NCI-H446 (cell line): ENCODE measurements at regions not wholly inside any gene's neighbourhood (a gene's known extent, or its start where the extent isn't known, plus 50 kb on each side); places are given as distances from the start of the nearest gene placed in this dataset.
A peak's percentile ranks its signal among the peaks of the same experiment; 100 is the strongest.
"Not testable (repeated sequence)": the region's sequence is repeated elsewhere in the genome, so short reads cannot be mapped to it uniquely, and the experiment has no call there.

ENCODE experiments used
- DNase-seq, 2 experiments: peaks; one replicate each; lab custom pipeline; 2025; lab: John Stamatoyannopoulos, UW

DNA sequence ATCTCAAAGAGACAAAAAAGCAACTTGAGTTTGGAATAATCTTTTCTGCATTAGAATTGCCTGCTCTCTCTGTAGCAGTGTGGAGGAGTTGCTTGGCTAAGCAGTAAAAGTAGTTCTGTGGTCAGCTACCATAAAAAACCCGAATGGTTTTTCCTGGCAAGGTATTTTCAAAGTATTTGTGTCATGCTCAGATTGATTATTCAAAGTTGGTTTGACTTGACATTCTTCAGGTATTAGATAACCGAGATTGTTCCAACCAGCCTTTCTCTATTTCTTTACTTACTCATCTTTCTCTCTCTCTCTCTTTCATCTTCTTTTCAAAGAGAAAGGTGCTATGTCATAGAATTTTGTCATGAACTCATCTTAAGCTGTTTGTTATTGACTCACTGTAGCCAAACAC, 404.9 kb downstream of the CPS1 start:
- DNase-seq = no peak

GRCh38 chr2:210963386-210963785, 407.0 kb downstream of the CPS1 start:
- no peak for DNase-seq

GRCh38 chr2:210964141-210964764, 407.9 kb downstream of the CPS1 start:
- DNase-seq = no peak

- DNase-seq = no peak
Measured at GRCh38 chr2:210965472-210965871, 409.1 kb downstream of the CPS1 start.

GRCh38 chr2:210966330-210966729, 409.9 kb downstream of the CPS1 start:
- no peak for DNase-seq

DNA sequence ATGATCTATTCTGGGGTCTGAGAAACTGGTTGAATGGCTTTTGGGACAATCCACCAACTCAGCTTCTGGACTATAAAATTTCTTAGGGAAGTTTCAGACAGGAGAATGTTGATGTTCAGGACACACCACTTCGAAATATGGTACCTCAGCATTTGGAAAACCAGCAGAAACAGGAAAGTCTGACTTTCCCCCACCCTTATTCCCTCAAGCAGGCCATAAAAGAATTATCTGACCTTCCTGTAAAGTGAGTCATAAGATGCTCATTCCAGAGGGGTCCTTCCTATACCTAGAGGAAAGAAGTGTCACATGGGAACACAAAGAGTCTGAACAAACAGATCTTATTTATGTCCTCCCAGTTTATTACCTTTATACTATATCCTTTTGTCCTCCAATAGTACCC, 415.0 kb downstream of the CPS1 start:
- DNase-seq = no peak

DNA sequence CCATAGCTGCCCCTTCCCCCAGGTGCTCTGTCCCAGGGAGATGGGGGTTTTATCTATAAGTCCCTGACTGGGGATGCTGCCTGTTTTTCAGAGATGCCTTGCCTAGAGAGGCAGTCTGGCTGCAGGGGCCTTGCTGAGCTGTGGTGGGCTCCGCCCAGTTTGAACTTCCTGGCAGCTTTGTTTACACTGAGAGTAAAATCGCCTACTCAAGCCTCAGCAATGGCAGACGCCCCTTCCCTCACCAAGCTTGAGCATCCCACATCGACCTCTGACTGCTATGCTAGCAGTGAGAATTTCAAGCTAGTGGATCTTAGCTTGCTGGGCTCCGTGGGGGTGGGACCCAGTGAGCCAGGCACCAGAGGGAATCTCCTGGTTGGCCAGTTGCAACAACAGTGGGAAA, 430.4 kb downstream of the CPS1 start:
- not testable (repeated sequence) for DNase-seq

DNA sequence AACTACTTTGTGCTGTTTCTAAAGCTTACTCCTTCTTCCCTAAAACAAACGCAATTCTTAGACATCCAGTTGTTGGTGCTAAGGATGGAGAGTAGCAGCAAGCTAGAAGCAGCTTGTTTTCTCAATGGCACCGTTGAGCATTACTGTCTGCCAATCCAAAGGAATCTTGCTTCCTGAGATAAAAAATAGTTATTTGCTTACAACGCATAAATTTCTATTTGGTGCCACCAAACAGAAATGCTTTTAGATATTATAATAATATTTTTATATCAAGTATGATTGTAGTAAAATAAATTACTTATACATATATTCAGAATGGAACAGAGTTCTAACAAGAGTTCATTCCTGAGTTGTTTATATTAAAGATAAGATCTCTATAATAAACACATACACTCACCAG, 434.7 kb downstream of the CPS1 start:
- no peak for DNase-seq

DNA sequence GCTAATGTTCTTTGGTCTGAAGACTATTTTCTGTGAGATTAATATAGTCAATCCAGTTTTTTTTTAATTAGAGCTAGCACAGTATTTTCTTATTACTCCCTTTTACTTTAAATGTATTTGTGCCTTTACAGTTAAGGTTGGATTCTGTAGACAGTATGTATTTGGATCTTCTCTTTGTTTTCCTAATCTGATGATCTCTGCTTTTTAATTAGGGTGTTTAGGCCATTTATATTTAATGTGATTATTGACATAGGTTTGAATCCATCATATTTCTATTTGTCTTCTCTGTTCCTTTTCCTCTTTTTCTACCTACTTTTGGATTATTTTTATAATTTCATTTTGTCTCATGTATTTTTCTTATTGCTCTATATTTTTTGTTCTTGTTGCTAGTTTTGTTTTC, 437.7 kb downstream of the CPS1 start:
- no peak for DNase-seq

GRCh38 chr2:210997373-210997772, 441.0 kb downstream of the CPS1 start:
- no peak for DNase-seq

- DNase-seq = no peak
Measured at GRCh38 chr2:210998334-210998733, 441.9 kb downstream of the CPS1 start.

DNA sequence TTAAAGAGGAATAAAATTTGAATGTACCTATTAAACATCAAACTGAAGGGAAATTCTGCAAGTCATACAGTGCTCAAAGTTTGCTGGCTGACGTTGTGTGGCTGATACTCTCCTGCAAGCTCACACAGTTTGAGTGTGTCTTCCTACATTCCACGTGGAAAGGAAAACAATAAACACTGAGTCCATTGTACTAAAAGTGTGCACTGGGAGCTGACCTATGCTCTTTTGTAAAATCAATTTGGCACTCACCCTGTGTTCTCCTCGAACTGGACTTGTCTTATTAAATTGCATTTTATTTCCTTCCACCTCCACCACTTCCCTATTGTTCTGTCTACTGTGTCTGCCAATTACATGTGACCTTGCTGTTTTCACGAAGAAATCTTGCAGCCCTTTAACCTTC, 458.0 kb downstream of the CPS1 start:
- no peak for DNase-seq

DNA sequence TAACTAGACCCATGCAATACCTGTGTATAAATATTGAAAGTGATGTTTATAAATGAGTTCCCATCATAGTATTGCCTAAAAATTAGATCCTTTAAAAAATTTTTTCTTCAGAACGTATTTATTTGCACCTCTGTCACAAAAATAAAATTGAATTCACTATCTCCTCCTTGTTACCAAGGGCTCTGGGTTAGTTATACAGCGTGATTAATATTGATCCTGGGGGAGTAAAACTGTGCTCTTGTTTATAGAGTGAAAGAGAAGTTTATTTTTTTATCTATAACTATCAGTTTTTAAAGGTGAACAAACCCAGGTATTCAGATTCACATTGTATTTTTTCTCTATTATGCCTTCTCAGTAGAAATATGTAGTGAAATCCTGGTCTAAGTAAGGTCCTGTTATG, 458.5 kb downstream of the CPS1 start:
- no peak for DNase-seq

GRCh38 chr2:211025089-211025488, 468.7 kb downstream of the CPS1 start:
- not testable (repeated sequence) for DNase-seq

DNA sequence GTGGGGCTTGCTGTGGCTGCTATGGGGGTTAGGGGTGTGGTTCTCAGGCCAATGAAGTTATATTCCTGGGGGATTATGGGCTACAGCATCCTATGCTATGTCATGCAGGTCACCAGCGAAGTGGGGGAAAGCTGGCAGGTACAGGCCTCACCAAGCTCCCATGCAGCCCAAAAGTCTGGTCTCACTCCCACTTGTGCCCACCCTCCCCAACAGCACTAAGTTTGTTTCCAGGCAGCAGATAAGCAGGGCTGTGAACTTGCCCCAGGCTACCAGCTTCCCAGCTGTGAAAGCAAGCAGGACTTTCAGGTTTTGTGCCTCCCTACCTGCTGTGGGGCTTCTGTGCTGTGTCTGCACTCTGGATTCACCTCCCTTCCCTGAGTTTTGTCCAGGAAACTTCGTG, 469.7 kb downstream of the CPS1 start:
- DNase-seq = no peak

DNA sequence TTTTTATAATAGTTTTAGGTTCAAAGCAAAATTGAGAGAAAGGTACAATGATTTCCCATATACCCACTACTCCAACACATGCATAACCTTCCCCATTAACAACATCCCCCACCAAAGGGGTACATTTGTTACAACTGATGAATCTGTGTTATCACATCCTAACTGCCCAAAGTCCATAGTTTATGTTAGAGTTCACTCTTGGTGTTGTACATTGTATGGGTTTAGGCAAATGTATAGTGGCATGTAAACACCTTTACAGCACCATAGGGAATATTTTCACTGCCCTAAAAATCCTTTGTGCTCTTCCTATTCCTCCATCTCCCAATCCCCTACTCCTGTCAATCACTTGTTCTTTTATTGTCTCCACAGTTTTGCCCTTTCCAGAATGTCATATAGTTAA, 471.6 kb downstream of the CPS1 start:
- no peak for DNase-seq

DNA sequence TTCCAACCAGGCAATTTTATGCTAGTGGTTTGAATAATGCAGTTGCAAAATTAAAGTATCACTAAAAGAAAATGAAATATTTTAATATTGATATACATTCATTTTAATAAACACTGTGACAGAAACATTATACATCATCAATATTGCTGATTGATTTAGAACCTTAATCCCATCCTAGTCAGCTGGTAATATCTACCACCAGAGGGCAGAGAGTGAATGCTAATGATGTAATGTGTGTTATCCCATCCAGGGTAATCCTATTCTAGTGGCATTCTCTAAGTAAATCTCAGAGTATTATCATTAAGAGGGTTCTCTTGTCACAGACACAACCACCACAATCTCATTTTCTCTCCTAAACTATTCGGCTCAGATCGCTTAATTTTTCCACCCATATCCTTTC, 477.4 kb downstream of the CPS1 start:
- DNase-seq = peak; percentile 1 to 46

DNA sequence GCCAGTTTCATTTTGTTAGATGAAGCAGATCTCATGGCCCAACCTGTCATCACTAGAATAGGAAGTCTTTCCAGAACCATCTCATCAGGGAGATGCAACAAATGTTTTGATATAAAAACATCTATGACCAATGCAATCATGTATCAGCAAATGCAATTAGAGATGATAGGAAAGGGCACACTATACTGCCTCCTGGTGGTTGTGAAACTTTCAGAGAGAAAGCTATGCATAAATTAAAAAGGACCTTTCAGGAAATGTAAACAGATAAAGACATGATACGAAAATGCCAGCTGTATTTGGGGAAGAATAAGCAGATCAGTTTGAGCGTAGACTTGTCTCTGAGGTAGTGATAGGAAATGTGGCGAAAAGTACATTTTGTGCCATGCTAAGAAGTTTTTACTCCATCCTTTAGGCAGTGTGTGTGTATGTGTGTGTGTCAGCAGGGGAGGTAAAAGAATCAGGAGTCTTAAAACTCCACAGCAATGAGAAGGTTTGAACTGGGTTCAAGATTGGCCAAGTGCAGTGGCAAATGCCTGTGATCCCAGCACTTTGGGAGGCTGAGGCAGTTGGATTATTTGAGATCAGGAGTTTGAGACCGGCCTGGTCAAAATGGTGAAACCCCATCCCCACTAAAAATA, 479.3 kb downstream of the CPS1 start:
- DNase-seq = peak in 1 of 2 experiments; percentile 41

DNA sequence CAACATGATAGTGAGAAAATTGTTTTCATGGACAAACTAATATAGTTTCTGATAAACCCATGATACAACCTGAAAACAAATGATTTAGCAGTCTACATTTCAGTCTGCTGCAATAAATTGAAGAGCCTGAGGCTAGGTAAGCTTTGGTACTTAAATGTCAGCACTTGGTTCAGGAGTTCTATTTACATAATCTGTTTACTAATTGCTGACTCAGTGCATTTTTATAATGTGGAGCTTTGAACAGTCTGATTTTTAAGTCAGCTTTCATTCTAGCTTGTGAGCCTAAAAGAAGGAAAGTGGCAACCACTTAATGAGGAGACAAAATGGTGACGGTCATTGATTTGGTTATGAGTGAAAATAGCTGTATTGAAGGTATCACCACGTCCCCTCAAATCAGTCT, 488.6 kb downstream of the CPS1 start:
- no peak for DNase-seq

GRCh38 chr2:211049321-211050018, 493.1 kb downstream of the CPS1 start:
- DNase-seq = no peak

DNA sequence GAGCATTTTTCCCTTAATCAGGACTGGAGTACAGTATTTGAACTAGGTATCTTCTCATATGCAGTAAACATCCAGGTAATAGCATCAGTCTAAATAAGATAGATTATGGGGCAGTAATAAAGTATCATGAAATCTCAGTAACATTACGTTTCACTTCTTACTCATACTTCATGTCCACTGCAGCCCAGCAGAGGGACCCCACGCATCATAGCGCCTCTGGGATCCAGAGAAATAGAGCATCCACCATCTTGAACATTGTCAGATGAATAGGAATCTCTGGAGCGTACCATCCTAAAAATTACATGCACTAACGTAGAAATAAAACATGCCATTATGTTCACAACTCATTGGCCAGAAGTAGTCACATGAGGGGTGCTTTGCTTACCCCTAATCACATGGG, 499.0 kb downstream of the CPS1 start:
- peak; percentile 33 to 36 for DNase-seq

- DNase-seq = no peak
Measured at GRCh38 chr2:211061612-211062296, 505.4 kb downstream of the CPS1 start.

- no peak for DNase-seq
Measured at GRCh38 chr2:211062297-211062612, 505.9 kb downstream of the CPS1 start.
